HL-60 (cell line): ENCODE measurements at regions not wholly inside any gene's neighbourhood (a gene's known extent, or its start where the extent isn't known, plus 50 kb on each side); places are given as distances from the start of the nearest gene placed in this dataset.

Source experiments
- DNase-seq, 2 experiments: peaks; one replicate each; pipeline ENCODE4 v3.0.0-alpha.2; 2010 to 2020; ENCODE audit warnings: low read depth in 1 of 2, low spot score in 1 of 2
- H3K27ac ChIP-seq: fragments of 250-450 bp; sonication (Bioruptor Pico); replicated peaks from 2 replicates; pipeline ENCODE4 v1.5.1; 2020; ENCODE audit warnings: mild to moderate bottlenecking, moderate library complexity
- H3K27me3 ChIP-seq: fragments of 250-450 bp; sonication (Bioruptor Pico); 2 replicates; pipeline ENCODE4 v1.5.1; 2021; ENCODE audit warnings: mild to moderate bottlenecking, moderate library complexity; ENCODE audit not compliant: insufficient read depth, poor library complexity, severe bottlenecking
- H3K4me3 ChIP-seq: replicated peaks from 2 replicates; pipeline ENCODE4 v1.5.1; 2011; ENCODE audit warnings: mild to moderate bottlenecking, control low read depth, low read length; ENCODE audit not compliant: insufficient read depth
- CTCF ChIP-seq: IDR thresholded peaks from one replicate; pipeline ENCODE4 v1.5.1; 2011; ENCODE audit warnings: low read length, control low read depth, inconsistent platforms; ENCODE audit not compliant: insufficient read depth
- GABPA ChIP-seq: IDR thresholded peaks from 2 replicates; pipeline ENCODE4 v1.6.1; 2012; ENCODE audit warnings: low read depth
- POLR2AphosphoS5 ChIP-seq: IDR thresholded peaks from 2 replicates; pipeline ENCODE4 v1.6.1; 2012; ENCODE audit warnings: low read depth
- SPI1 ChIP-seq: IDR thresholded peaks from 2 replicates; pipeline ENCODE4 v1.6.1; 2012; ENCODE audit warnings: low read depth, mild to moderate bottlenecking, borderline replicate concordance
- TF ChIP-seq, protein P1 (sequence below): IDR thresholded peaks from 2 replicates; pipeline ENCODE4 v1.6.1; 2012; ENCODE audit warnings: low read depth; ENCODE audit not compliant: insufficient replicate concordance

GRCh38 chr9:25571491-25571890, 106.8 kb downstream of the TUSC1 start:
- TF ChIP-seq POLR2AphosphoS5 (no peak), SPI1 (no peak), GABPA (no peak), CTCF (no peak)
- TF ChIP-seq, protein P1, sequence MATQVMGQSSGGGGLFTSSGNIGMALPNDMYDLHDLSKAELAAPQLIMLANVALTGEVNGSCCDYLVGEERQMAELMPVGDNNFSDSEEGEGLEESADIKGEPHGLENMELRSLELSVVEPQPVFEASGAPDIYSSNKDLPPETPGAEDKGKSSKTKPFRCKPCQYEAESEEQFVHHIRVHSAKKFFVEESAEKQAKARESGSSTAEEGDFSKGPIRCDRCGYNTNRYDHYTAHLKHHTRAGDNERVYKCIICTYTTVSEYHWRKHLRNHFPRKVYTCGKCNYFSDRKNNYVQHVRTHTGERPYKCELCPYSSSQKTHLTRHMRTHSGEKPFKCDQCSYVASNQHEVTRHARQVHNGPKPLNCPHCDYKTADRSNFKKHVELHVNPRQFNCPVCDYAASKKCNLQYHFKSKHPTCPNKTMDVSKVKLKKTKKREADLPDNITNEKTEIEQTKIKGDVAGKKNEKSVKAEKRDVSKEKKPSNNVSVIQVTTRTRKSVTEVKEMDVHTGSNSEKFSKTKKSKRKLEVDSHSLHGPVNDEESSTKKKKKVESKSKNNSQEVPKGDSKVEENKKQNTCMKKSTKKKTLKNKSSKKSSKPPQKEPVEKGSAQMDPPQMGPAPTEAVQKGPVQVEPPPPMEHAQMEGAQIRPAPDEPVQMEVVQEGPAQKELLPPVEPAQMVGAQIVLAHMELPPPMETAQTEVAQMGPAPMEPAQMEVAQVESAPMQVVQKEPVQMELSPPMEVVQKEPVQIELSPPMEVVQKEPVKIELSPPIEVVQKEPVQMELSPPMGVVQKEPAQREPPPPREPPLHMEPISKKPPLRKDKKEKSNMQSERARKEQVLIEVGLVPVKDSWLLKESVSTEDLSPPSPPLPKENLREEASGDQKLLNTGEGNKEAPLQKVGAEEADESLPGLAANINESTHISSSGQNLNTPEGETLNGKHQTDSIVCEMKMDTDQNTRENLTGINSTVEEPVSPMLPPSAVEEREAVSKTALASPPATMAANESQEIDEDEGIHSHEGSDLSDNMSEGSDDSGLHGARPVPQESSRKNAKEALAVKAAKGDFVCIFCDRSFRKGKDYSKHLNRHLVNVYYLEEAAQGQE = no peak
- DNase-seq = no peak
- Histone ChIP-seq H3K27ac (no peak overlapping the region), H3K4me3 (no peak overlapping the region), H3K27me3 (no peaks in the 10 kb centered on the region)

GRCh38 chr9:25570802-25571201, 107.4 kb downstream of the TUSC1 start:
- Histone ChIP-seq H3K27me3 (no peaks in the 10 kb centered on the region), H3K4me3 (no peak overlapping the region), H3K27ac (no peak overlapping the region)
- TF ChIP-seq GABPA = no peak
- no peak for TF ChIP-seq CTCF
- no peak for TF ChIP-seq SPI1
- no peak for TF ChIP-seq POLR2AphosphoS5
- TF ChIP-seq, protein P1 = no peak
- no peak for DNase-seq

DNA sequence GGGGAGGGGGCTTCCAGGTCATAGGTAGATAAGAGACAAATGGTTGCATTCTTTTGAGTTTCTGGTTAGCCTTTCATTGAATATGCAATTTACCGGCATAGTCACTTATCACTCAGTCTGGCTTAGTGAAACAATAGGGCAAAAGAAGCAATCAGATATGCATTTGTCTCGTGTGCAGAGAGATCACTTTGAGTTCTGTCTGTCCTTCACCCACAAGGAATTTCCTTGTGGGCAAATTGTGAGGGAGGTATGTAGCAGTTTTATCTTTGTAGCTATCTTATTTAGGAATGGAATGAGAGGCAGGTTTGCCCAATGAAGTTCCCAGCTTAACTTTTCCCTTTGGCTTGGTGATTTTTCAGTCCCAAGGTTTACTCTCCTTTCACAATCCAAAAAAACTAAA, 116.1 kb downstream of the TUSC1 start:
- no peak overlapping the region for H3K4me3 ChIP-seq
- TF ChIP-seq, protein P1 = no peak
- TF ChIP-seq SPI1 = no peak
- no peak for TF ChIP-seq GABPA
- no peak for TF ChIP-seq POLR2AphosphoS5
- TF ChIP-seq CTCF = no peak
- no peaks in the 10 kb centered on the region for H3K27me3 ChIP-seq
- no peak overlapping the region for H3K27ac ChIP-seq
- DNase-seq = no peak
